GM18505 (cell line): ENCODE measurements at regions not wholly inside any gene's neighbourhood (a gene's known extent, or its start where the extent isn't known, plus 50 kb on each side); places are given as distances from the start of the nearest gene placed in this dataset.

Experiments
- ATAC-seq: cut with Tn5 transposase; IDR thresholded peaks from one replicate; pipeline ENCODE4 v1.9.1; 2021; ENCODE audit not compliant: unreplicated experiment
- POLR2A ChIP-seq: IDR thresholded peaks from 4 replicates; pipeline ENCODE4 v1.6.1; 2011; ENCODE audit warnings: borderline replicate concordance; ENCODE audit not compliant: insufficient read depth, insufficient read length; ENCODE audit errors: extremely low read depth

- TF ChIP-seq POLR2A = no peak
- ATAC-seq = no peak
Measured at GRCh38 chr13:109647053-109647452, 139.3 kb downstream of the IRS2 start.

- ATAC-seq = peak; percentile 89
- TF ChIP-seq POLR2A = no peak
Measured at GRCh38 chr13:109646423-109646822, 140.0 kb downstream of the IRS2 start.

GRCh38 chr13:109645831-109646230 is 140.6 kb downstream of the IRS2 start:
- no peak for ATAC-seq
- no peak for TF ChIP-seq POLR2A

- ATAC-seq = no peak
- TF ChIP-seq POLR2A = no peak
Measured at GRCh38 chr13:109644956-109645355, 141.4 kb downstream of the IRS2 start.

- TF ChIP-seq POLR2A = no peak
- ATAC-seq = no peak
Measured at GRCh38 chr13:109644069-109644750, 142.2 kb downstream of the IRS2 start.

GRCh38 chr13:109642358-109642757 is 144.0 kb downstream of the IRS2 start:
- ATAC-seq = no peak
- TF ChIP-seq POLR2A = no peak

GRCh38 chr13:109636736-109637135 is 149.6 kb downstream of the IRS2 start:
- TF ChIP-seq POLR2A = no peak
- no peak for ATAC-seq

- no peak for TF ChIP-seq POLR2A
- ATAC-seq = no peak
Measured at GRCh38 chr13:109631069-109631468, 155.3 kb downstream of the IRS2 start.

GRCh38 chr13:109630271-109630670 is 156.1 kb downstream of the IRS2 start:
- TF ChIP-seq POLR2A = no peak
- no peak for ATAC-seq

GRCh38 chr13:109629737-109630136 is 156.6 kb downstream of the IRS2 start:
- no peak for TF ChIP-seq POLR2A
- no peak for ATAC-seq

GRCh38 chr13:109628251-109628699 is 158.1 kb downstream of the IRS2 start:
- no peak for TF ChIP-seq POLR2A
- ATAC-seq = no peak

GRCh38 chr13:109627649-109628048 is 158.7 kb downstream of the IRS2 start:
- ATAC-seq = no peak
- no peak for TF ChIP-seq POLR2A

- TF ChIP-seq POLR2A = no peak
- no peak for ATAC-seq
Measured at GRCh38 chr13:109626386-109627171, 159.8 kb downstream of the IRS2 start.

- no peak for TF ChIP-seq POLR2A
- ATAC-seq = no peak
Measured at GRCh38 chr13:109625156-109625555, 161.2 kb downstream of the IRS2 start.
